Heart left ventricle (tissue), 16 donors: ENCODE measurements at regions not wholly inside any gene's neighbourhood (a gene's known extent, or its start where the extent isn't known, plus 50 kb on each side); places are given as distances from the start of the nearest gene placed in this dataset.

ENCODE experiments used
- ATAC-seq, 4 donors: fragments of 200-7000 bp; cut with Tn5 transposase; one replicate each; pipeline ENCODE4 v1.9.1; 2020 to 2022; ENCODE audit warnings: moderate library complexity in 4 of 4, mild to moderate bottlenecking in 3 of 4, moderate number of reproducible peaks in 1 of 4
- DNase-seq, 5 donors: peaks; one replicate each; pipeline ENCODE4 v3.0.0-alpha.2; 2020
- H3K27ac ChIP-seq, 12 donors: fragments of 200-600 bp; sonication (generic) in 4 of 12; one replicate each; pipeline versions ENCODE4 v1.5.0 to v1.8.0; 2016 to 2022; ENCODE audit warnings: mild to moderate bottlenecking in 2 of 12
- H3K27me3 ChIP-seq, 9 donors: fragments of 200-600 bp; sonication (generic) in 2 of 9; one replicate each; pipeline versions ENCODE4 v1.5.1 to v1.8.0; 2016 to 2022; ENCODE audit warnings: mild to moderate bottlenecking in 3 of 9
- H3K36me3 ChIP-seq, 9 donors: fragments of 200-600 bp; sonication (generic) in 2 of 9; one replicate each; pipeline versions ENCODE4 v1.5.0 to v1.8.0; 2018 to 2022; ENCODE audit warnings: mild to moderate bottlenecking in 2 of 9
- H3K4me1 ChIP-seq, 12 donors: fragments of 200-600 bp; sonication (generic) in 4 of 12; one replicate each; pipeline versions ENCODE4 v1.5.0 to v1.8.0; 2016 to 2022; ENCODE audit warnings: mild to moderate bottlenecking in 3 of 12
- H3K4me3 ChIP-seq, 12 donors: fragments of 200-600 bp; sonication (generic) in 4 of 12; one replicate each; pipeline versions ENCODE4 v1.5.0 to v1.8.0; 2017 to 2022; ENCODE audit warnings: mild to moderate bottlenecking in 9 of 12, moderate library complexity in 4 of 12
- H3K9me3 ChIP-seq, 12 donors: fragments of 200-600 bp; sonication (generic) in 4 of 12; one replicate each; pipeline versions ENCODE4 v1.5.0 to v1.8.0; 2016 to 2022; ENCODE audit warnings: mild to moderate bottlenecking in 1 of 12
- CTCF ChIP-seq, 12 donors: fragments of 200-600 bp; sonication (generic) in 4 of 12; IDR thresholded peaks; one replicate each; pipeline versions ENCODE4 v1.5.0 to v1.8.0; 2018 to 2022; ENCODE audit warnings: antibody characterized with exemption in 12 of 12, mild to moderate bottlenecking in 5 of 12
- POLR2A ChIP-seq, 2 donors: fragments of 450-650 bp; IDR thresholded peaks; one replicate each; pipeline ENCODE4 v1.6.1; 2017; ENCODE audit warnings: antibody characterized with exemption in 2 of 2, mild to moderate bottlenecking in 2 of 2, moderate library complexity in 2 of 2
- WGBS, 4 donors: extraction: QIAGEN DNeasy Blood & Tissue Kit in 2 of 4; methylation state at CpG; one replicate each; pipeline versions ENCODE4 v1.1.5 to v1.1.7; 2013 to 2018; 5-methylcytosine and 5-hydroxymethylcytosine counted together
- intact Hi-C, 10 donors: fragments of 100-400 bp; cut with DNase I; formaldehyde crosslinking; loops; one replicate each; pipeline versions ENCODE4 v1.11.1 to v1.14.2; 2022
- donor health status: ischemic (EF 13 %, LVEDD 7.1; RV severe dilation, severe dysfunction).
- donor health status: healthy with polysubstance abuse.
- donor health status: DM: no; HTN: yes; CAD: no.
- donor health status: DM: no; HTN: no; CAD: no.
- donor health status: ischemic (EF 25% LVEDD 6.9; RV normal size, moderate dysfunction).
- donor health status: ischemic (EF 25% LVEDD 5.7; RV mildly dilated, moderate dysfunction).
- donor health status: healthy.
- donor health status: DM: yes; HTN: yes; CAD: no.
- donor health status: ischemic (EF 35%, LVEDD 5.7; RV mildly dilated, moderate dysfunction).
- donor health status: nonischemic (EF 11% LVEDD 7.7; RV severe dilation, severe dysfunction).
- donor health status: DM: yes; HTN: yes; CAD: no.
- donor health status: PGD.
- donor health status: ischemic (EF 29% LVEDD 5.4; RV normal size, mild dysfunction).
- donor health status: nonischemic (EF 23%, LVEDD 6.1; RV moderate dilation, normal function).

GRCh38 chr4:1470393-1470670 is 64.1 kb upstream of the NKX1-1 start:
- Histone ChIP-seq H3K36me3 (no peaks in the 10 kb centered on the region), H3K4me1 (peaks cover 0 to 11% (median 0%) of the 10 kb centered on the region in 12 donors), H3K27ac (no peak overlapping the region), H3K9me3 (no peaks in the 10 kb centered on the region), H3K27me3 (peaks cover 21 to 55% (median 28%) of the 10 kb centered on the region in 9 donors), H3K4me3 (no peak overlapping the region)
- DNase-seq: no peak
- TF ChIP-seq CTCF (IDR thresholded peaks at IDR 0.05) (no peak), POLR2A (IDR thresholded peaks at IDR 0.05) (no peak)
- ATAC-seq: no peak
- intact Hi-C loops: no loop called here
- 27 to 50% (median 35%) methylated on average over 6 to 7 of the region's 7 CpGs for WGBS, 4 donors

GRCh38 chr4:1469607-1470392 is 63.6 kb upstream of the NKX1-1 start:
- H3K4me1 ChIP-seq: peaks cover 0 to 11% (median 0%) of the 10 kb centered on the region in 12 donors
- ATAC-seq (no peak), DNase-seq (no peak)
- intact Hi-C loops: no loop called here
- H3K4me3 ChIP-seq: no peak overlapping the region
- no peak for TF ChIP-seq CTCF (IDR thresholded peaks at IDR 0.05)
- no peak for TF ChIP-seq POLR2A (IDR thresholded peaks at IDR 0.05)
- no peaks in the 10 kb centered on the region for H3K9me3 ChIP-seq
- WGBS, 4 donors: 75 to 82% (median 79%) methylated on average over 15 to 24 of the region's 24 CpGs
- peaks cover 25 to 58% (median 28%) of the 10 kb centered on the region in 9 donors for H3K27me3 ChIP-seq
- no peak overlapping the region for H3K27ac ChIP-seq
- no peaks in the 10 kb centered on the region for H3K36me3 ChIP-seq

- peaks cover 0 to 11% (median 0%) of the 10 kb centered on the region in 12 donors for H3K4me1 ChIP-seq
- no peaks in the 10 kb centered on the region for H3K36me3 ChIP-seq
- 79 to 86% (median 81%) methylated on average over 3 to 6 of the region's 6 CpGs for WGBS, 4 donors
- H3K4me3 ChIP-seq: no peak overlapping the region
- DNase-seq (no peak), ATAC-seq (no peak)
- intact Hi-C loops: no loop called here
- H3K27me3 ChIP-seq: peaks cover 23 to 63% (median 32%) of the 10 kb centered on the region in 9 donors
- no peaks in the 10 kb centered on the region for H3K9me3 ChIP-seq
- TF ChIP-seq CTCF (IDR thresholded peaks at IDR 0.05) (no peak), POLR2A (IDR thresholded peaks at IDR 0.05) (no peak)
- H3K27ac ChIP-seq: no peak overlapping the region
These were observed 62.8 kb upstream of the NKX1-1 start for GRCh38 chr4:1469043-1469442.

GRCh38 chr4:1467581-1468458 is 61.6 kb upstream of the NKX1-1 start:
- no peaks in the 10 kb centered on the region for H3K9me3 ChIP-seq
- WGBS, 4 donors: 87 to 94% (median 93%) methylated on average over 6 of the region's 6 CpGs
- peaks cover 23 to 64% (median 30%) of the 10 kb centered on the region in 9 donors for H3K27me3 ChIP-seq
- DNase-seq: no peak
- no peaks in the 10 kb centered on the region for H3K36me3 ChIP-seq
- H3K27ac ChIP-seq: no peak overlapping the region
- H3K4me1 ChIP-seq: peaks cover 0 to 11% (median 0%) of the 10 kb centered on the region in 12 donors
- no peak overlapping the region for H3K4me3 ChIP-seq
- TF ChIP-seq POLR2A (IDR thresholded peaks at IDR 0.05) (no peak), CTCF (IDR thresholded peaks at IDR 0.05) (no peak)
- intact Hi-C loops: no loop called here
- no peak for ATAC-seq
